ENCODE measurements at regions not wholly inside any gene's neighbourhood (a gene's known extent, or its start where the extent isn't known, plus 50 kb on each side); places are given as distances from the start of the nearest gene placed in this dataset.

DNA sequence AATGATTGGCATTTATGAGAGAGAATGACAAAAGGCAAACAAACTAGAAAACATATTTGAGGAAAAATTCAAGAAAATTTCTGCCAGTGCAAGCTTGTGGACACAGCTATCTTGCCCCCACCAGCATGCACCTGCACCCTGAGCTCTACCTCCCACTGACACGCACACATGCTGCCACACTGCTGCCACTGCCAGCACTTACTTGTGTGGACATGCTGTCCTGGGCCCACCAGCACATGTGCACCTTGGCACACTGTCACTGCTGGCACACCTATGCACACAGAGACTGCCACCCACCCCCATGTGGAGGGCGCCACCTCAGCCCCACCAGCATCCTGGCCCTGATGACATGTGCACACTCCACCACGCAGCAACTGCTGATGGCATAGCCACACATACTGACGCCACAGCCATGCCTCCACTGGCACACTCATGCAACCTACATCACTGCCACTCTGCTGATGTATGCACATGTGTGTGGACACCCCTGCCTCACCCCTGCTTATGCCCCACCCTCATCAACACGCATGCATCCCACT lies 475.0 kb downstream of the SOX5 start:
- H3K27me3 ChIP-seq (replicated peaks; ENCODE audit: control insufficient read depth, insufficient read depth, low read length), result no peaks in the 10 kb centered on the region
- no peaks in the 10 kb centered on the region for H3K36me3 ChIP-seq (ENCODE audit: control insufficient read depth, insufficient read depth, low read length)
- H3K4me3 ChIP-seq (replicated peaks; ENCODE audit: low read depth, low read length), result no peak overlapping the region
- no peak for DNase-seq (ENCODE audit: extremely low read depth, insufficient read length)
- TF ChIP-seq CTCF (IDR thresholded peaks at IDR 0.05; ENCODE audit: insufficient read depth, low read length, poor library complexity, severe bottlenecking), result no peak
